H9 (cell line): ENCODE measurements at regions not wholly inside any gene's neighbourhood (a gene's known extent, or its start where the extent isn't known, plus 50 kb on each side); places are given as distances from the start of the nearest gene placed in this dataset.

Experiments
- DNase-seq: peaks from one replicate; pipeline ENCODE4 v3.0.0-alpha.2; 2017
- H2AFZ ChIP-seq: one replicate; pipeline ENCODE4 v1.6.1; 2013; ENCODE audit warnings: mild to moderate bottlenecking, low read length, control low read depth, moderate library complexity
- H2AK5ac ChIP-seq: 2 replicates; pipeline ENCODE4 v1.6.1; 2013; ENCODE audit warnings: low read length, control low read depth, mixed read lengths; ENCODE audit not compliant: insufficient read length
- H2BK120ac ChIP-seq: one replicate; pipeline ENCODE4 v1.6.1; 2013; ENCODE audit warnings: low read depth, mild to moderate bottlenecking, low read length, control low read depth, inconsistent platforms; ENCODE audit not compliant: poor library complexity, severe bottlenecking
- H2BK12ac ChIP-seq: 2 replicates; pipeline ENCODE4 v1.6.1; 2013; ENCODE audit warnings: low read length, control low read depth, mixed read lengths, low read depth; ENCODE audit not compliant: insufficient read length
- H2BK15ac ChIP-seq: 2 replicates; pipeline ENCODE4 v1.6.1; 2013; ENCODE audit warnings: low read depth, low read length, control low read depth
- H2BK20ac ChIP-seq: one replicate; pipeline ENCODE4 v1.6.1; 2013; ENCODE audit warnings: low read depth, mild to moderate bottlenecking, low read length, control low read depth, inconsistent platforms; ENCODE audit not compliant: poor library complexity, severe bottlenecking
- H2BK5ac ChIP-seq: 2 replicates; pipeline ENCODE4 v1.6.1; 2013; ENCODE audit warnings: low read length, control low read depth, mixed read lengths; ENCODE audit not compliant: insufficient read length
- H3K14ac ChIP-seq: 2 replicates; pipeline ENCODE4 v1.6.1; 2013; ENCODE audit warnings: low read length, control low read depth; ENCODE audit not compliant: insufficient read depth
- H3K18ac ChIP-seq: 2 replicates; pipeline ENCODE4 v1.6.1; 2013; ENCODE audit warnings: low read depth, mild to moderate bottlenecking, mixed read lengths, low read length, control low read depth; ENCODE audit not compliant: insufficient read length
- H3K23ac ChIP-seq: 2 replicates; pipeline ENCODE4 v1.6.1; 2013; ENCODE audit warnings: low read length, control low read depth, mixed read lengths, low read depth; ENCODE audit not compliant: insufficient read length
- H3K23me2 ChIP-seq: 2 replicates; pipeline ENCODE4 v1.6.1; 2013; ENCODE audit warnings: low read depth, mild to moderate bottlenecking, mixed read lengths, low read length, control low read depth; ENCODE audit not compliant: insufficient read length, poor library complexity, severe bottlenecking
- H3K27ac ChIP-seq: 2 replicates; pipeline ENCODE4 v1.5.1; 2013; ENCODE audit warnings: low read length, control low read depth, mixed read lengths, low read depth; ENCODE audit not compliant: insufficient read length
- H3K27me3 ChIP-seq: 2 replicates; pipeline ENCODE4 v1.6.1; 2013; ENCODE audit warnings: low read length, control low read depth, inconsistent platforms; ENCODE audit not compliant: insufficient read depth
- H3K4ac ChIP-seq: 2 replicates; pipeline ENCODE4 v1.6.1; 2013; ENCODE audit warnings: low read depth, mild to moderate bottlenecking, control low read depth, inconsistent platforms, low read length, moderate library complexity
- H3K4me1 ChIP-seq: 2 replicates; pipeline ENCODE4 v1.6.1; 2013; ENCODE audit warnings: low read length, control low read depth, inconsistent platforms; ENCODE audit not compliant: insufficient read depth
- H3K4me2 ChIP-seq: 2 replicates; pipeline ENCODE4 v1.6.1; 2013; ENCODE audit warnings: low read length, control low read depth, mixed read lengths; ENCODE audit not compliant: insufficient read length, insufficient read depth
- H3K56ac ChIP-seq: 2 replicates; pipeline ENCODE4 v1.6.1; 2013; ENCODE audit warnings: low read depth, mild to moderate bottlenecking, mixed read lengths, low read length, control low read depth; ENCODE audit not compliant: insufficient read length
- H3K79me1 ChIP-seq: 2 replicates; pipeline ENCODE4 v1.6.1; 2013; ENCODE audit warnings: low read depth, mild to moderate bottlenecking, moderate library complexity, low read length, control low read depth, inconsistent platforms; ENCODE audit not compliant: insufficient read depth, poor library complexity, severe bottlenecking
- H3K79me2 ChIP-seq: 2 replicates; pipeline ENCODE4 v1.6.1; 2013; ENCODE audit warnings: low read length, control low read depth, inconsistent platforms; ENCODE audit not compliant: insufficient read depth
- H3K9ac ChIP-seq: 2 replicates; pipeline ENCODE4 v1.6.1; 2013; ENCODE audit warnings: low read length, control low read depth, mixed read lengths; ENCODE audit not compliant: insufficient read length; ENCODE audit errors: extremely low read depth
- H3K9me3 ChIP-seq: one replicate; pipeline ENCODE4 v1.6.1; 2013; ENCODE audit warnings: low read depth, low read length, inconsistent platforms; ENCODE audit not compliant: control insufficient read depth
- H3T11ph ChIP-seq: one replicate; pipeline ENCODE4 v1.6.1; 2013; ENCODE audit warnings: mild to moderate bottlenecking, low read length, control low read depth, inconsistent platforms
- H4K20me1 ChIP-seq: one replicate; pipeline ENCODE4 v1.6.1; 2013; ENCODE audit not compliant: control insufficient read depth, insufficient read length, insufficient read depth
- H4K5ac ChIP-seq: 2 replicates; pipeline ENCODE4 v1.6.1; 2013; ENCODE audit warnings: low read depth, mild to moderate bottlenecking, mixed read lengths, low read length, control low read depth; ENCODE audit not compliant: insufficient read length
- H4K8ac ChIP-seq: replicated peaks from 2 replicates; pipeline ENCODE4 v1.6.1; 2013; ENCODE audit warnings: low read length, control low read depth, mixed read lengths, low read depth; ENCODE audit not compliant: insufficient read length
- H4K91ac ChIP-seq: 2 replicates; pipeline ENCODE4 v1.6.1; 2013; ENCODE audit warnings: low read depth, mild to moderate bottlenecking, moderate library complexity, mixed read lengths, low read length, control low read depth; ENCODE audit not compliant: insufficient read length
- H3K27ac Mint-ChIP-seq, 3 experiments: 2 replicates in 2 of 3; 3 replicates in 1 of 3; pipeline ENCODE4 v1.8.0; 2020 to 2021; ENCODE audit warnings: mixed read lengths in 3 of 3, mild to moderate bottlenecking in 1 of 3, moderate library complexity in 1 of 3
- H3K27me3 Mint-ChIP-seq: 2 replicates; pipeline ENCODE4 v1.8.0; 2021; ENCODE audit warnings: low read depth, mild to moderate bottlenecking, moderate library complexity, mixed read lengths
- H3K36me3 Mint-ChIP-seq, 3 experiments: 2 replicates in 2 of 3; 3 replicates in 1 of 3; pipeline ENCODE4 v1.8.0; 2020 to 2021; ENCODE audit warnings: low read depth in 3 of 3, mixed read lengths in 3 of 3; ENCODE audit not compliant: insufficient read depth in 1 of 3
- H3K4me1 Mint-ChIP-seq, 2 experiments: 2 replicates each; pipeline ENCODE4 v1.8.0; 2020; ENCODE audit warnings: mixed read lengths in 2 of 2
- H3K4me3 Mint-ChIP-seq, 2 experiments: 2 replicates in 1 of 2; 3 replicates in 1 of 2; pipeline ENCODE4 v1.8.0; 2020 to 2021; ENCODE audit warnings: mild to moderate bottlenecking in 2 of 2, mixed read lengths in 2 of 2, moderate library complexity in 1 of 2
- H3K9me3 Mint-ChIP-seq, 2 experiments: 2 replicates in 1 of 2; 3 replicates in 1 of 2; pipeline ENCODE4 v1.8.0; 2020; ENCODE audit warnings: mild to moderate bottlenecking in 2 of 2, mixed read lengths in 2 of 2, moderate library complexity in 1 of 2
- WGBS: extraction: QIAGEN DNeasy Blood & Tissue Kit; methylation state at CpG from one replicate; pipeline ENCODE4 v1.1.7; 2013; ENCODE audit warnings: missing lambda C conversion rate, low lambda C conversion rate, mixed read lengths; ENCODE audit not compliant: insufficient read length; ENCODE audit errors: extremely low coverage; 5-methylcytosine and 5-hydroxymethylcytosine counted together
- TF ChIP-seq, protein P1 (sequence below): fragments of 200-600 bp; sonication (generic); conservative IDR thresholded peaks from 3 replicates; pipeline ENCODE4 v1.8.0; 2021; ENCODE audit warnings: antibody characterized with exemption, mild to moderate bottlenecking

DNA sequence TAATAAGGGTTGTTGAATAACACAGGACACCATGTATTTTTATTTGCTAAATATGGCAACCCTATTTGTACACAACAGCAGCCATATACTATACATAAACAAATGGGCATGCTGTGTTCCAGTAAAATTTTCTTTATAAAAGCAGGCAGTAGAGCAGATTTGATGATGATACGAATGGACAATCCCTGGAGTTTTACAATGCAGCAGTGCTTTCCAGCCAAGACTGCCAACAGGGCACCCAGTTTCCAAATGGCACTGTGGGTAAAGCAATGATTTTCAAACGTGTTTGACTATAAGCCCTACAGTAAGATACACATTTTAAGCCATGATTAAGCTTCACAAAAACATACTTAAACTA, 282.7 kb downstream of the NUAK1 start:
- Histone ChIP-seq H3K9me3 (no peaks in the 10 kb centered on the region), H2BK15ac (no peak overlapping the region), H3K23ac (no peak overlapping the region), H2BK12ac (no peak overlapping the region), H3K79me2 (no peaks in the 10 kb centered on the region), H3K27me3 (no peaks in the 10 kb centered on the region), H2AK5ac (no peak overlapping the region), H3K23me2 (no peaks in the 10 kb centered on the region), H2BK20ac (no peak overlapping the region), H4K5ac (no peak overlapping the region), H4K8ac (no peak overlapping the region), H3K18ac (no peak overlapping the region), H3K4me2 (no peak overlapping the region), H4K91ac (no peak overlapping the region), H3K27ac (no peak overlapping the region), H3T11ph (no peak overlapping the region), H3K9ac (no peak overlapping the region), H3K4ac (no peak overlapping the region), H2BK120ac (no peak overlapping the region), H4K20me1 (no peaks in the 10 kb centered on the region), H2BK5ac (no peak overlapping the region), H3K56ac (no peak overlapping the region), H2AFZ (no peak overlapping the region), H3K14ac (no peak overlapping the region), H3K4me1 (peaks cover under 1% of the 10 kb centered on the region), H3K79me1 (no peaks in the 10 kb centered on the region)
- DNase-seq: no peak
- WGBS: no CpG with 5 or more reads among the region's 2 CpGs
- Mint-ChIP-seq H3K4me3 (no peak overlapping the region), H3K9me3 (no peaks in the 10 kb centered on the region), H3K4me1 (peaks cover 6 to 10% of the 10 kb centered on the region in 2 experiments), H3K27ac (no peak overlapping the region), H3K27me3 (no peaks in the 10 kb centered on the region; the same call in 1 of the 2 replicates), H3K36me3 (no peaks in the 10 kb centered on the region)
- TF ChIP-seq, protein P1, sequence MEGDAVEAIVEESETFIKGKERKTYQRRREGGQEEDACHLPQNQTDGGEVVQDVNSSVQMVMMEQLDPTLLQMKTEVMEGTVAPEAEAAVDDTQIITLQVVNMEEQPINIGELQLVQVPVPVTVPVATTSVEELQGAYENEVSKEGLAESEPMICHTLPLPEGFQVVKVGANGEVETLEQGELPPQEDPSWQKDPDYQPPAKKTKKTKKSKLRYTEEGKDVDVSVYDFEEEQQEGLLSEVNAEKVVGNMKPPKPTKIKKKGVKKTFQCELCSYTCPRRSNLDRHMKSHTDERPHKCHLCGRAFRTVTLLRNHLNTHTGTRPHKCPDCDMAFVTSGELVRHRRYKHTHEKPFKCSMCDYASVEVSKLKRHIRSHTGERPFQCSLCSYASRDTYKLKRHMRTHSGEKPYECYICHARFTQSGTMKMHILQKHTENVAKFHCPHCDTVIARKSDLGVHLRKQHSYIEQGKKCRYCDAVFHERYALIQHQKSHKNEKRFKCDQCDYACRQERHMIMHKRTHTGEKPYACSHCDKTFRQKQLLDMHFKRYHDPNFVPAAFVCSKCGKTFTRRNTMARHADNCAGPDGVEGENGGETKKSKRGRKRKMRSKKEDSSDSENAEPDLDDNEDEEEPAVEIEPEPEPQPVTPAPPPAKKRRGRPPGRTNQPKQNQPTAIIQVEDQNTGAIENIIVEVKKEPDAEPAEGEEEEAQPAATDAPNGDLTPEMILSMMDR: no peak
